IMR-90 (cell line): ENCODE measurements at regions not wholly inside any gene's neighbourhood (a gene's known extent, or its start where the extent isn't known, plus 50 kb on each side); places are given as distances from the start of the nearest gene placed in this dataset.

ENCODE experiments used
- CEBPB ChIP-seq: IDR thresholded peaks from 2 replicates; pipeline ENCODE4 v1.6.1; 2012; ENCODE audit warnings: low read depth, low read length, improper control_type of control experiment
- CHD1 ChIP-seq: IDR thresholded peaks from 2 replicates; pipeline ENCODE4 v1.6.1; 2012; ENCODE audit warnings: low read depth, low read length, improper control_type of control experiment
- FOS ChIP-seq: fragments of 150-350 bp; IDR thresholded peaks from 2 replicates; pipeline ENCODE4 v1.6.1; 2016; ENCODE audit warnings: low read depth, low read length
- MAFK ChIP-seq: IDR thresholded peaks from 2 replicates; pipeline ENCODE4 v1.6.1; 2012; ENCODE audit warnings: low read depth, low read length, improper control_type of control experiment
- MXI1 ChIP-seq: IDR thresholded peaks from 2 replicates; pipeline ENCODE4 v1.6.1; 2012; ENCODE audit warnings: low read depth, mild to moderate bottlenecking, low read length, moderate library complexity, borderline replicate concordance
- POLR2A ChIP-seq: IDR thresholded peaks from 2 replicates; pipeline ENCODE4 v1.6.1; 2012; ENCODE audit warnings: mild to moderate bottlenecking, low read depth, low read length
- RAD21 ChIP-seq: IDR thresholded peaks from 2 replicates; pipeline ENCODE4 v1.6.1; 2012; ENCODE audit warnings: low read length, improper control_type of control experiment
- RFX5 ChIP-seq: IDR thresholded peaks from 2 replicates; pipeline ENCODE4 v1.8.0; 2012; ENCODE audit warnings: low read depth, mild to moderate bottlenecking, low read length, moderate library complexity
- SMC3 ChIP-seq: fragments of 150-350 bp; IDR thresholded peaks from 2 replicates; pipeline ENCODE4 v1.6.1; 2016; ENCODE audit warnings: low read depth, mild to moderate bottlenecking, antibody characterized with exemption, low read length, moderate library complexity
- USF2 ChIP-seq: fragments of 150-350 bp; IDR thresholded peaks from 2 replicates; pipeline ENCODE4 v1.6.1; 2017; ENCODE audit warnings: mild to moderate bottlenecking, antibody characterized with exemption, low read length, low read depth
- TF ChIP-seq, protein P1 (sequence below): conservative IDR thresholded peaks from 2 replicates; pipeline ENCODE4 v1.5.1; 2012; ENCODE audit warnings: mild to moderate bottlenecking, low read depth, low read length, improper control_type of control experiment
- TF ChIP-seq, protein P2 (sequence below): fragments of 150-350 bp; IDR thresholded peaks from 2 replicates; pipeline ENCODE4 v1.6.1; 2016; ENCODE audit warnings: low read depth, mild to moderate bottlenecking, low read length, moderate library complexity, borderline replicate concordance

GRCh38 chr9:13915591-13916301 is 398.2 kb downstream of the NFIB start:
- TF ChIP-seq RAD21 (no peak), POLR2A (no peak), USF2 (no peak), MAFK (no peak), FOS (no peak), MXI1 (no peak), RFX5 (no peak), CHD1 (no peak), CEBPB (no peak), SMC3 (no peak)
- TF ChIP-seq, protein P1, sequence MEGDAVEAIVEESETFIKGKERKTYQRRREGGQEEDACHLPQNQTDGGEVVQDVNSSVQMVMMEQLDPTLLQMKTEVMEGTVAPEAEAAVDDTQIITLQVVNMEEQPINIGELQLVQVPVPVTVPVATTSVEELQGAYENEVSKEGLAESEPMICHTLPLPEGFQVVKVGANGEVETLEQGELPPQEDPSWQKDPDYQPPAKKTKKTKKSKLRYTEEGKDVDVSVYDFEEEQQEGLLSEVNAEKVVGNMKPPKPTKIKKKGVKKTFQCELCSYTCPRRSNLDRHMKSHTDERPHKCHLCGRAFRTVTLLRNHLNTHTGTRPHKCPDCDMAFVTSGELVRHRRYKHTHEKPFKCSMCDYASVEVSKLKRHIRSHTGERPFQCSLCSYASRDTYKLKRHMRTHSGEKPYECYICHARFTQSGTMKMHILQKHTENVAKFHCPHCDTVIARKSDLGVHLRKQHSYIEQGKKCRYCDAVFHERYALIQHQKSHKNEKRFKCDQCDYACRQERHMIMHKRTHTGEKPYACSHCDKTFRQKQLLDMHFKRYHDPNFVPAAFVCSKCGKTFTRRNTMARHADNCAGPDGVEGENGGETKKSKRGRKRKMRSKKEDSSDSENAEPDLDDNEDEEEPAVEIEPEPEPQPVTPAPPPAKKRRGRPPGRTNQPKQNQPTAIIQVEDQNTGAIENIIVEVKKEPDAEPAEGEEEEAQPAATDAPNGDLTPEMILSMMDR, result no peak
- TF ChIP-seq, protein P2, sequence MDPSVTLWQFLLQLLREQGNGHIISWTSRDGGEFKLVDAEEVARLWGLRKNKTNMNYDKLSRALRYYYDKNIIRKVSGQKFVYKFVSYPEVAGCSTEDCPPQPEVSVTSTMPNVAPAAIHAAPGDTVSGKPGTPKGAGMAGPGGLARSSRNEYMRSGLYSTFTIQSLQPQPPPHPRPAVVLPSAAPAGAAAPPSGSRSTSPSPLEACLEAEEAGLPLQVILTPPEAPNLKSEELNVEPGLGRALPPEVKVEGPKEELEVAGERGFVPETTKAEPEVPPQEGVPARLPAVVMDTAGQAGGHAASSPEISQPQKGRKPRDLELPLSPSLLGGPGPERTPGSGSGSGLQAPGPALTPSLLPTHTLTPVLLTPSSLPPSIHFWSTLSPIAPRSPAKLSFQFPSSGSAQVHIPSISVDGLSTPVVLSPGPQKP, result no peak
